ENCODE measurements at regions not wholly inside any gene's neighbourhood (a gene's known extent, or its start where the extent isn't known, plus 50 kb on each side); places are given as distances from the start of the nearest gene placed in this dataset.

GRCh38 chr5:104375345-104375744 lies 812.8 kb upstream of the NUDT12 start:
- CTCF ChIA-PET, result interaction anchor here (0.6 kb wide), 1 partner anchor 813 kb away, joined by 5 read pairs; no protein-coding TSS in a partner anchor
- intact Hi-C loops (cut with micrococcal nuclease), result no loop called here
- POLR2A ChIA-PET, result no interaction called here
- BruUV-seq (replicated peaks), result no TSS peak
- H3K4me1 Mint-ChIP-seq (ENCODE audit: insufficient read depth, unreplicated experiment), result no peaks in the 10 kb centered on the region
- no peaks in the 10 kb centered on the region for H3K36me3 Mint-ChIP-seq (ENCODE audit: insufficient read depth, unreplicated experiment)
- H3K9me3 Mint-ChIP-seq (ENCODE audit: unreplicated experiment), result no peaks in the 10 kb centered on the region
- no peak for TF ChIP-seq CTCF (IDR thresholded peaks at IDR 0.05; ENCODE audit: unreplicated experiment)
- H3K4me3 Mint-ChIP-seq (ENCODE audit: unreplicated experiment), result no peak overlapping the region
- no peak overlapping the region for H3K27ac Mint-ChIP-seq (ENCODE audit: low read depth, unreplicated experiment)
- no peak for DNase-seq (ENCODE audit: unreplicated experiment)
- H3K27me3 Mint-ChIP-seq (ENCODE audit: insufficient read depth, unreplicated experiment), result no peaks in the 10 kb centered on the region

- Mint-ChIP-seq H3K4me1 (ENCODE audit: insufficient read depth, unreplicated experiment) (no peaks in the 10 kb centered on the region), H3K4me3 (ENCODE audit: unreplicated experiment) (no peak overlapping the region), H3K27ac (ENCODE audit: low read depth, unreplicated experiment) (no peak overlapping the region), H3K36me3 (ENCODE audit: insufficient read depth, unreplicated experiment) (no peaks in the 10 kb centered on the region), H3K9me3 (ENCODE audit: unreplicated experiment) (no peaks in the 10 kb centered on the region), H3K27me3 (ENCODE audit: insufficient read depth, unreplicated experiment) (no peaks in the 10 kb centered on the region)
- intact Hi-C loops (cut with micrococcal nuclease), result no loop called here
- ChIA-PET CTCF (interaction anchor here (1.5 kb wide), 1 partner anchor 565 kb away, joined by 3 read pairs; no protein-coding TSS in a partner anchor), POLR2A (no interaction called here)
- TF ChIP-seq CTCF (IDR thresholded peaks at IDR 0.05; ENCODE audit: unreplicated experiment), result no peak
- DNase-seq (ENCODE audit: unreplicated experiment), result no peak
- no TSS peak for BruUV-seq (replicated peaks)
Observed at GRCh38 chr5:104372796-104373195, 810.2 kb upstream of the NUDT12 start.

- Mint-ChIP-seq H3K36me3 (ENCODE audit: insufficient read depth, unreplicated experiment) (no peaks in the 10 kb centered on the region), H3K4me3 (ENCODE audit: unreplicated experiment) (no peak overlapping the region), H3K27me3 (ENCODE audit: insufficient read depth, unreplicated experiment) (no peaks in the 10 kb centered on the region), H3K27ac (ENCODE audit: low read depth, unreplicated experiment) (no peak overlapping the region), H3K9me3 (ENCODE audit: unreplicated experiment) (no peaks in the 10 kb centered on the region), H3K4me1 (ENCODE audit: insufficient read depth, unreplicated experiment) (no peaks in the 10 kb centered on the region)
- intact Hi-C loops (cut with micrococcal nuclease), result no loop called here
- ChIA-PET POLR2A (no interaction called here), CTCF (interaction anchor here (1.5 kb wide), 1 partner anchor 564 kb away, joined by 3 read pairs; no protein-coding TSS in a partner anchor)
- BruUV-seq (replicated peaks), result no TSS peak
- no peak for DNase-seq (ENCODE audit: unreplicated experiment)
- TF ChIP-seq CTCF (IDR thresholded peaks at IDR 0.05; ENCODE audit: unreplicated experiment), result no peak
Observed at GRCh38 chr5:104372376-104372775, 809.8 kb upstream of the NUDT12 start.

- intact Hi-C loops (cut with micrococcal nuclease), result no loop called here
- no peak overlapping the region for H3K4me3 Mint-ChIP-seq (ENCODE audit: unreplicated experiment)
Observed at GRCh38 chr5:104370523-104370922, 807.9 kb upstream of the NUDT12 start.

More at GRCh38 chr5:104370523-104370922, 807.9 kb upstream of the NUDT12 start:
- no peak for TF ChIP-seq CTCF (IDR thresholded peaks at IDR 0.05; ENCODE audit: unreplicated experiment)
- no peak overlapping the region for H3K27ac Mint-ChIP-seq (ENCODE audit: low read depth, unreplicated experiment)
- no peaks in the 10 kb centered on the region for H3K9me3 Mint-ChIP-seq (ENCODE audit: unreplicated experiment)
- DNase-seq (ENCODE audit: unreplicated experiment), result no peak
- no peaks in the 10 kb centered on the region for H3K27me3 Mint-ChIP-seq (ENCODE audit: insufficient read depth, unreplicated experiment)
- ChIA-PET POLR2A (no interaction called here), CTCF (no interaction called here)
- BruUV-seq (replicated peaks), result no TSS peak
- no peaks in the 10 kb centered on the region for H3K4me1 Mint-ChIP-seq (ENCODE audit: insufficient read depth, unreplicated experiment)
- H3K36me3 Mint-ChIP-seq (ENCODE audit: insufficient read depth, unreplicated experiment), result no peaks in the 10 kb centered on the region

Measured in MCF 10A (cell line).